Small intestine (tissue), 7 donors: ENCODE measurements at regions not wholly inside any gene's neighbourhood (a gene's known extent, or its start where the extent isn't known, plus 50 kb on each side); places are given as distances from the start of the nearest gene placed in this dataset.
A peak's percentile ranks its signal among the peaks of the same experiment; 100 is the strongest.
"Not testable (repeated sequence)": the region's sequence is repeated elsewhere in the genome, so short reads cannot be mapped to it uniquely, and the experiment has no call there.

Experiments
- DNase-seq, 2 donors: peaks; one replicate each; pipeline versions ENCODE4 v3.0.0 to v3.0.0-alpha.2; 2013
- FAIRE-seq: peaks from 2 replicates; lab custom pipeline; 2012; peaks lifted over from hg19 to GRCh38; lab: Jason Lieb, UNC
- H3K27ac ChIP-seq, 3 donors: one replicate each; pipeline ENCODE4 v1.5.1; 2013; ENCODE audit warnings: low read length in 2 of 3, mild to moderate bottlenecking in 2 of 3, control low read depth in 1 of 3, inconsistent platforms in 1 of 3, low read depth in 1 of 3, moderate library complexity in 1 of 3
- H3K27me3 ChIP-seq, 3 donors: one replicate each; pipeline ENCODE4 v1.6.1; 2013; ENCODE audit warnings: low read length in 3 of 3, inconsistent platforms in 1 of 3; ENCODE audit not compliant: control insufficient read depth in 3 of 3, insufficient read depth in 3 of 3
- H3K36me3 ChIP-seq, 3 donors: one replicate each; pipeline ENCODE4 v1.6.1; 2013; ENCODE audit warnings: low read length in 3 of 3, inconsistent platforms in 1 of 3, low read depth in 1 of 3, mild to moderate bottlenecking in 1 of 3, moderate library complexity in 1 of 3; ENCODE audit not compliant: control insufficient read depth in 3 of 3, insufficient read depth in 2 of 3
- H3K4me1 ChIP-seq, 3 donors: one replicate each; pipeline ENCODE4 v1.6.1; 2013; ENCODE audit warnings: low read length in 2 of 3, inconsistent platforms in 1 of 3, low read depth in 1 of 3, mild to moderate bottlenecking in 1 of 3, moderate library complexity in 1 of 3; ENCODE audit not compliant: control insufficient read depth in 3 of 3, insufficient read depth in 2 of 3
- H3K4me3 ChIP-seq, 3 donors: one replicate each; pipeline ENCODE4 v1.5.1; 2013; ENCODE audit warnings: low read length in 3 of 3, control low read depth in 1 of 3, inconsistent platforms in 1 of 3, low read depth in 1 of 3, mild to moderate bottlenecking in 1 of 3, moderate library complexity in 1 of 3
- H3K9me3 ChIP-seq, 2 donors: one replicate each; pipeline ENCODE4 v1.6.1; 2013; ENCODE audit warnings: low read depth in 1 of 2, low read length in 1 of 2; ENCODE audit not compliant: control insufficient read depth in 2 of 2, insufficient read depth in 1 of 2
- WGBS, 3 donors: extraction: QIAGEN DNeasy Blood & Tissue Kit; methylation state at CpG; one replicate each; pipeline ENCODE4 v1.1.7; 2013; 5-methylcytosine and 5-hydroxymethylcytosine counted together
- donor health status: healthy with polysubstance abuse.
- donor health status: control.
- donor health status: control.
- donor health status: Bipolar disorder and iron deficiency.
- donor health status: healthy.

DNA sequence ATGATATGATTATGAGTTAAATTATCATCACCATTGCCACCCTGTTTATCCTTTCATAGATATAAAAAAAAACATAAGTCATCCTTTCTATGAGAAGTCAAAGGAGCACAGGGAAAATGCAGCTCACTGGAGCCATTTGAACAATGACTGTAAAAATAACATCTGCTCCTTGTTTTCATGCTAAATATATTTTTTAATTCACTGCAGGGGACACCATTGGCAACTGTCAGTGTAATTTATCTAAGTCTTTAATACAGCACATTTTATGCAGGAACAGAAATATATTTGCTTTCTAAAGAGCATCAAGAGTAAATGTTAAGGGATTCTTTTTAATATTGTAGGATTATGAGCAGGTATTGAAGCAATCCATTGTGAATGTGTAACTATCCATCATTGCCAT lies 371.3 kb downstream of the ZBBX start:
- H3K27ac ChIP-seq = no peak overlapping the region
- FAIRE-seq (no peak), DNase-seq (no peak)
- no peaks in the 10 kb centered on the region for H3K36me3 ChIP-seq
- peaks cover 0 to 6% of the 10 kb centered on the region in 2 donors for H3K9me3 ChIP-seq
- no peaks in the 10 kb centered on the region for H3K27me3 ChIP-seq
- H3K4me1 ChIP-seq = no peaks in the 10 kb centered on the region
- no peak overlapping the region for H3K4me3 ChIP-seq

DNA sequence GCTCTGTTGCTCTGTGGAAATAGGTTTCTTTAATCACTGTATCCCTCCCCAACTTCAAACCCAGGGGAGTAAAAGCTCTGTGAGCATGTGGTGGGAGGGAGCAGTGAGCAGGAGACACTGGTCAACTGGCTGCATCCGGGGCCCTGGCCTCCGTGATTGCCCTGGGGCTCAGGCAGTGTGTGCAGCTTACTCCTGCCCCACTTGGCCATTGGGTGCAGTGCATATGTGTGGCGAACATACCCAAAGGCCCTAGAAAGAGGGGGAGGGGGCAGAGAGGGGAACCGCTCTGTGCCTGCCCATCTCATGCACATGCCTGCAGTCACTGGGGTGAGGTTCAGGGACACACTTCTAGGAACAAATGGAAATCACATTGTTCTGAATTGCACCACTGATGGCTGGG lies 378.7 kb downstream of the ZBBX start:
- Histone ChIP-seq H3K4me1 (no peaks in the 10 kb centered on the region), H3K4me3 (no peak overlapping the region), H3K9me3 (peaks cover 0 to 30% of the 10 kb centered on the region in 2 donors), H3K27me3 (no peaks in the 10 kb centered on the region), H3K36me3 (no peaks in the 10 kb centered on the region), H3K27ac (no peak overlapping the region)
- no peak for DNase-seq
- 86 to 91% (median 87%) methylated on average over 4 of the region's 4 CpGs for WGBS, 3 donors
- no peak for FAIRE-seq

- H3K27me3 ChIP-seq = no peaks in the 10 kb centered on the region
- H3K4me1 ChIP-seq = peaks cover 0 to 9% (median 0%) of the 10 kb centered on the region in 3 donors
- H3K9me3 ChIP-seq = no peaks in the 10 kb centered on the region
- H3K36me3 ChIP-seq = no peaks in the 10 kb centered on the region
- H3K4me3 ChIP-seq = no peak overlapping the region
- no peak for DNase-seq
- 75 to 79% (median 76%) methylated on average over 2 of the region's 2 CpGs for WGBS, 3 donors
- no peak for FAIRE-seq
- H3K27ac ChIP-seq = no peak overlapping the region
Measured at GRCh38 chr3:166993015-166993630, 387.0 kb downstream of the ZBBX start.

GRCh38 chr3:166986000-166986399 lies 394.1 kb downstream of the ZBBX start:
- no peaks in the 10 kb centered on the region for H3K4me1 ChIP-seq

GRCh38 chr3:166975796-166976195 lies 404.3 kb downstream of the ZBBX start:
- not testable (repeated sequence) for FAIRE-seq, H3K4me3 ChIP-seq, DNase-seq, H3K36me3 ChIP-seq, H3K4me1 ChIP-seq, H3K9me3 ChIP-seq, H3K27ac ChIP-seq, H3K27me3 ChIP-seq
- 90 to 96% (median 95%) methylated on average over 20 to 36 of the region's 36 CpGs for WGBS, 3 donors

More at GRCh38 chr3:166986000-166986399, 394.1 kb downstream of the ZBBX start:
- DNase-seq = no peak
- no peak overlapping the region for H3K27ac ChIP-seq
- FAIRE-seq = no peak
- H3K27me3 ChIP-seq = no peaks in the 10 kb centered on the region
- H3K36me3 ChIP-seq = no peaks in the 10 kb centered on the region
- no peak overlapping the region for H3K4me3 ChIP-seq
- no peaks in the 10 kb centered on the region for H3K9me3 ChIP-seq

GRCh38 chr3:166967714-166968113 lies 412.4 kb downstream of the ZBBX start:
- H3K4me3 ChIP-seq, H3K36me3 ChIP-seq, DNase-seq, FAIRE-seq, H3K27ac ChIP-seq, H3K27me3 ChIP-seq, H3K4me1 ChIP-seq: not testable (repeated sequence)
- peaks cover 0 to 11% of the 10 kb centered on the region in 2 donors for H3K9me3 ChIP-seq
- 95 to 97% (median 96%) methylated on average over 8 of the region's 8 CpGs for WGBS, 3 donors

- Histone ChIP-seq H3K9me3 (no peaks in the 10 kb centered on the region), H3K4me3 (no peak overlapping the region), H3K27me3 (no peaks in the 10 kb centered on the region), H3K27ac (no peak overlapping the region), H3K36me3 (no peaks in the 10 kb centered on the region), H3K4me1 (no peaks in the 10 kb centered on the region)
- DNase-seq (no peak), FAIRE-seq (peak; percentile 10)
- 39 to 59% (median 47%) methylated on average over 2 of the region's 2 CpGs for WGBS, 3 donors
Measured at GRCh38 chr3:166962911-166963310, 417.2 kb downstream of the ZBBX start.

GRCh38 chr3:166957121-166957520 lies 423.0 kb downstream of the ZBBX start:
- Histone ChIP-seq H3K9me3 (peaks cover 0 to 6% of the 10 kb centered on the region in 2 donors), H3K4me1 (no peaks in the 10 kb centered on the region), H3K36me3 (no peaks in the 10 kb centered on the region), H3K4me3 (no peak overlapping the region), H3K27ac (no peak overlapping the region), H3K27me3 (no peaks in the 10 kb centered on the region)
- WGBS, 3 donors = 80 to 89% (median 84%) methylated on average over 3 of the region's 3 CpGs
- FAIRE-seq (no peak), DNase-seq (no peak)
